ENCODE measurements at regions not wholly inside any gene's neighbourhood (a gene's known extent, or its start where the extent isn't known, plus 50 kb on each side); places are given as distances from the start of the nearest gene placed in this dataset.

DNA sequence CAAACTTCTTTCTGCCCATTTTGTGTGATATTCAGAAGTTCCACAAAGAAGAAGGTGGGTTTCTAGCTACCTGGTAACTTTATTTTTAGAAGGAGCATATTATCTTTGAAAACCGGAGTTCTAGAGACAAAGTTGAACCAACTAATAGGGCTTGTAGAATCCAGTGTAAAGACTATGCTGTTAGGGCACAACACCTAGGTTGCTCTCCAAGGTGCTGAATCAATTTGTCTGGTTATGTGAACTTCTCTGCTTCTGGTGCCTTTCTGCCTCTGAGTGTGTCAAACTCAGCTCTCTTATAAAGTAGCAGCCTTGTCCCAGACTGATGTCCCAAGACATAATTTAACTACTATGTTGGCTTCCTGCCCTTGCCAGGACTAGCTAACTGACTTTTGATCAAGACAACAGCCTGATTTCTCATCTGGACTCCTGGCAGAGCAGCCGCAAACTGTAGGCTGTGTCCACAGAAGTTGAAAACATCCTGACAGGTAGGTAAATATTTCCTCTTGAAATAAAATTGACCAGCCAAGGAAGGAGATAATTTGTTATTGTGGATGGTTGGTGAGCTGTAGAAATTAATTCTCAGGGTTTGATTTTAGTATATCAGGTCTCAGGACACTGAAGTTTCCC, 119.4 kb downstream of the CYRIA start:
- no peak overlapping the region for H2BK5ac ChIP-seq (ENCODE audit: low read depth, low read length, poor library complexity, severe bottlenecking)
- H2BK20ac ChIP-seq (ENCODE audit: low read depth, low read length): no peak overlapping the region
- no peaks in the 10 kb centered on the region for H3K9me3 ChIP-seq (ENCODE audit: control insufficient read depth, insufficient read depth, low read length)
- intact Hi-C loops (cut with micrococcal nuclease) (no loop called here), in situ Hi-C loops (cut with MboI; ENCODE audit: low sequenced_read_pairs) (no loop called here), dilution Hi-C loops (cut with HindIII; ENCODE audit: low sequenced_read_pairs, unreplicated experiment) (no loop called here)
- H4K8ac ChIP-seq (ENCODE audit: low read depth in 2 of 2, low read length in 2 of 2): no peak overlapping the region
- no peak for TF ChIP-seq MAFK (IDR thresholded peaks at IDR 0.05; ENCODE audit: low read depth, low read length)
- TF ChIP-seq FOS (IDR thresholded peaks at IDR 0.05; ENCODE audit: low read depth, low read length): no peak
- no peak for TF ChIP-seq POLR2A (IDR thresholded peaks at IDR 0.05; ENCODE audit: low read depth, low read length)
- TF ChIP-seq USF2 (IDR thresholded peaks at IDR 0.05; ENCODE audit: low read depth, low read length): no peak
- TF ChIP-seq, protein P1, sequence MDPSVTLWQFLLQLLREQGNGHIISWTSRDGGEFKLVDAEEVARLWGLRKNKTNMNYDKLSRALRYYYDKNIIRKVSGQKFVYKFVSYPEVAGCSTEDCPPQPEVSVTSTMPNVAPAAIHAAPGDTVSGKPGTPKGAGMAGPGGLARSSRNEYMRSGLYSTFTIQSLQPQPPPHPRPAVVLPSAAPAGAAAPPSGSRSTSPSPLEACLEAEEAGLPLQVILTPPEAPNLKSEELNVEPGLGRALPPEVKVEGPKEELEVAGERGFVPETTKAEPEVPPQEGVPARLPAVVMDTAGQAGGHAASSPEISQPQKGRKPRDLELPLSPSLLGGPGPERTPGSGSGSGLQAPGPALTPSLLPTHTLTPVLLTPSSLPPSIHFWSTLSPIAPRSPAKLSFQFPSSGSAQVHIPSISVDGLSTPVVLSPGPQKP (IDR thresholded peaks at IDR 0.05; ENCODE audit: borderline replicate concordance, low read depth, low read length): no peak
- TF ChIP-seq NFE2L2 (IDR thresholded peaks at IDR 0.05; ENCODE audit: low read depth, low read length): no peak
- no peak for TF ChIP-seq RAD21 (IDR thresholded peaks at IDR 0.05; ENCODE audit: low read length)
- TF ChIP-seq CHD1 (IDR thresholded peaks at IDR 0.05; ENCODE audit: low read depth, low read length): no peak
- TF ChIP-seq, protein P2, sequence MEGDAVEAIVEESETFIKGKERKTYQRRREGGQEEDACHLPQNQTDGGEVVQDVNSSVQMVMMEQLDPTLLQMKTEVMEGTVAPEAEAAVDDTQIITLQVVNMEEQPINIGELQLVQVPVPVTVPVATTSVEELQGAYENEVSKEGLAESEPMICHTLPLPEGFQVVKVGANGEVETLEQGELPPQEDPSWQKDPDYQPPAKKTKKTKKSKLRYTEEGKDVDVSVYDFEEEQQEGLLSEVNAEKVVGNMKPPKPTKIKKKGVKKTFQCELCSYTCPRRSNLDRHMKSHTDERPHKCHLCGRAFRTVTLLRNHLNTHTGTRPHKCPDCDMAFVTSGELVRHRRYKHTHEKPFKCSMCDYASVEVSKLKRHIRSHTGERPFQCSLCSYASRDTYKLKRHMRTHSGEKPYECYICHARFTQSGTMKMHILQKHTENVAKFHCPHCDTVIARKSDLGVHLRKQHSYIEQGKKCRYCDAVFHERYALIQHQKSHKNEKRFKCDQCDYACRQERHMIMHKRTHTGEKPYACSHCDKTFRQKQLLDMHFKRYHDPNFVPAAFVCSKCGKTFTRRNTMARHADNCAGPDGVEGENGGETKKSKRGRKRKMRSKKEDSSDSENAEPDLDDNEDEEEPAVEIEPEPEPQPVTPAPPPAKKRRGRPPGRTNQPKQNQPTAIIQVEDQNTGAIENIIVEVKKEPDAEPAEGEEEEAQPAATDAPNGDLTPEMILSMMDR (conservative IDR thresholded peaks at IDR 0.05; ENCODE audit: low read depth, low read length): no peak
- TF ChIP-seq BHLHE40 (IDR thresholded peaks at IDR 0.05; ENCODE audit: low read depth, low read length): no peak
- no peak for TF ChIP-seq SMC3 (IDR thresholded peaks at IDR 0.05; ENCODE audit: low read depth, low read length)
- TF ChIP-seq CEBPB (IDR thresholded peaks at IDR 0.05; ENCODE audit: low read depth, low read length): no peak
- no peak for TF ChIP-seq MXI1 (IDR thresholded peaks at IDR 0.05; ENCODE audit: borderline replicate concordance, low read depth, low read length)
- no peak for TF ChIP-seq RCOR1 (IDR thresholded peaks at IDR 0.05; ENCODE audit: insufficient replicate concordance, low read length)
- no peak for TF ChIP-seq RFX5 (IDR thresholded peaks at IDR 0.05; ENCODE audit: low read depth, low read length)
- TF ChIP-seq MAZ (IDR thresholded peaks at IDR 0.05; ENCODE audit: borderline replicate concordance, low read depth, low read length): no peak
- no peak overlapping the region for H3K27ac ChIP-seq (ENCODE audit: insufficient read depth, low read length)
- H3K56ac ChIP-seq (ENCODE audit: extremely low read depth, insufficient read depth, low read length): no peak overlapping the region
- ChIA-PET CTCF (interaction anchor here (0.8 kb wide), 1 partner anchor 210 kb away, joined by 3 read pairs; no protein-coding TSS in a partner anchor), POLR2A (ENCODE audit: unreplicated experiment) (no interaction called here)
- no peak overlapping the region for H2BK120ac ChIP-seq (ENCODE audit: low read depth, low read length)
- H3K27me3 ChIP-seq (ENCODE audit: control insufficient read depth, insufficient read depth, low read length): no peaks in the 10 kb centered on the region
- no CpG with 5 or more reads among the region's 2 CpGs for WGBS, 2 experiments (ENCODE audit: extremely low coverage in 2 of 2, insufficient read length in 1 of 2)
- H3K18ac ChIP-seq (ENCODE audit: low read depth, low read length): no peak overlapping the region
- no peaks in the 10 kb centered on the region for H3K36me3 ChIP-seq (ENCODE audit: control insufficient read depth, insufficient read depth, low read length)
- no peak overlapping the region for H3K4ac ChIP-seq (ENCODE audit: low read depth, low read length)
- ATAC-seq (ENCODE audit: low read depth) (peak; percentile 49; the same call in 1 of the 2 replicates), DNase-seq (peak; percentile 36)
- H2AK9ac ChIP-seq (replicated peaks; ENCODE audit: low read depth, low read length, poor library complexity): no peak overlapping the region
- no peaks in the 10 kb centered on the region for H3K9me1 ChIP-seq (ENCODE audit: insufficient read depth, low read length)
- H2BK15ac ChIP-seq (ENCODE audit: low read depth, low read length): no peak overlapping the region
- H2AK5ac ChIP-seq (ENCODE audit: low read depth, low read length): no peak overlapping the region
- H4K5ac ChIP-seq (ENCODE audit: low read depth, low read length): no peak overlapping the region
- no peak overlapping the region for H3K23ac ChIP-seq (ENCODE audit: low read depth, low read length)
- no peak overlapping the region for H3K4me3 ChIP-seq (ENCODE audit: insufficient read depth, low read depth, low read length)
- no peak overlapping the region for H3K9ac ChIP-seq (ENCODE audit: low read depth, low read length)
- H4K20me1 ChIP-seq (ENCODE audit: insufficient read depth, low read length): no peaks in the 10 kb centered on the region
- H2AFZ ChIP-seq (replicated peaks; ENCODE audit: low read length, poor library complexity): no peak overlapping the region
- H3K4me2 ChIP-seq (ENCODE audit: low read depth, low read length): no peak overlapping the region
- no peak overlapping the region for H4K91ac ChIP-seq (ENCODE audit: insufficient read depth, low read depth, low read length)
- H3K79me1 ChIP-seq (ENCODE audit: low read depth in 1 of 2, low read length in 2 of 2): no peaks in the 10 kb centered on the region
- BruUV-seq (replicated peaks): no TSS peak
- no peak overlapping the region for H3K14ac ChIP-seq (replicated peaks; ENCODE audit: low read depth, low read length)
- no peaks in the 10 kb centered on the region for H3K4me1 ChIP-seq (ENCODE audit: control insufficient read depth, insufficient read depth, low read length)

Measured in IMR-90 (cell line).